GM12878 (cell line): ENCODE measurements at regions not wholly inside any gene's neighbourhood (a gene's known extent, or its start where the extent isn't known, plus 50 kb on each side); places are given as distances from the start of the nearest gene placed in this dataset.

Source experiments
- ATAC-seq: fragments of 200-7000 bp; cut with Tn5 transposase; 3 replicates; pipeline ENCODE4 v1.9.1; 2020; ENCODE audit warnings: mild to moderate bottlenecking, moderate library complexity
- BruUV-seq: library from RNA; stranded (reverse); fragments of 400-500 nt; replicated peaks from 2 replicates; lab custom pipeline; 2021; lab: Mats Ljungman, UMichigan
- CTCF ChIA-PET: fragments of 300-600 bp; sonication (Branson Sonifier 250); formaldehyde crosslinking; extraction: SDS; loops from one replicate; lab custom pipeline; 2021; ENCODE audit warnings: inconsistent platforms; lab: Yijun Ruan, JAX
- POLR2A ChIA-PET: fragments of 350-600 bp; formaldehyde crosslinking; extraction: SDS; loops from one replicate; lab custom pipeline; 2021; ENCODE audit warnings: inconsistent platforms; lab: Charles Lee
- RAD21 ChIA-PET: fragments of 300-600 bp; sonication (Branson Sonifier 250); formaldehyde crosslinking; loops from one replicate; lab custom pipeline; 2023; ENCODE audit warnings: antibody characterized with exemption; ENCODE audit not compliant: unreplicated experiment; lab: Charles Lee
- SMC1A ChIA-PET: fragments of 300-600 bp; sonication (Branson Sonifier 250); formaldehyde crosslinking; loops from one replicate; lab custom pipeline; 2023; ENCODE audit not compliant: unreplicated experiment, uncharacterized antibody; lab: Charles Lee
- DNase-seq: peaks from one replicate; pipeline ENCODE4 v3.0.0-alpha.2; 2011; ENCODE audit warnings: low read depth, low spot score
- FAIRE-seq: peaks from 3 replicates; lab custom pipeline; 2011; peaks lifted over from hg19 to GRCh38; lab: Jason Lieb, UNC
- H2AFZ ChIP-seq: 2 replicates; pipeline ENCODE4 v1.6.0; 2011; ENCODE audit warnings: low read depth, low read length, control low read depth; ENCODE audit not compliant: control insufficient read depth
- H3K27ac ChIP-seq: 2 replicates; pipeline ENCODE4 v1.5.1; 2011; ENCODE audit warnings: control low read depth; ENCODE audit not compliant: control insufficient read depth, insufficient read depth
- H3K27me3 ChIP-seq, 2 experiments: replicated peaks in 1 of 2; 2 replicates each; pipeline versions ENCODE4 v1.6.0 to v1.6.1; 2011; ENCODE audit warnings: low read length in 1 of 2; ENCODE audit not compliant: control insufficient read depth in 2 of 2, insufficient read depth in 2 of 2
- H3K36me3 ChIP-seq, 2 experiments: 2 replicates each; pipeline ENCODE4 v1.5.1; 2011; ENCODE audit warnings: low read length in 1 of 2; ENCODE audit not compliant: control insufficient read depth in 2 of 2, insufficient read depth in 2 of 2
- H3K4me1 ChIP-seq: 2 replicates; pipeline ENCODE4 v1.6.1; 2011; ENCODE audit warnings: mild to moderate bottlenecking, low read length, moderate library complexity, mixed read lengths; ENCODE audit not compliant: control insufficient read depth, insufficient read depth
- H3K4me2 ChIP-seq: 2 replicates; pipeline ENCODE4 v1.6.0; 2011; ENCODE audit warnings: control low read depth; ENCODE audit not compliant: control insufficient read depth, insufficient read depth
- H3K4me3 ChIP-seq: fragments of 200-600 bp; sonication (generic); 2 replicates; pipeline ENCODE4 v1.5.1; 2016
- H3K79me2 ChIP-seq: 2 replicates; pipeline ENCODE4 v1.6.0; 2011; ENCODE audit warnings: low read length; ENCODE audit not compliant: control insufficient read depth, insufficient read depth
- H3K9ac ChIP-seq: 2 replicates; pipeline ENCODE4 v1.8.0; 2011; ENCODE audit warnings: low read length, control low read depth, mixed read lengths; ENCODE audit not compliant: control insufficient read depth, insufficient read depth
- H3K9me3 ChIP-seq: replicated peaks from 3 replicates; pipeline ENCODE4 v1.5.1; 2011; ENCODE audit warnings: mild to moderate bottlenecking, low read length; ENCODE audit not compliant: control insufficient read depth, insufficient read depth
- H4K20me1 ChIP-seq: 2 replicates; pipeline ENCODE4 v1.6.0; 2011; ENCODE audit not compliant: control insufficient read depth, insufficient read depth
- BCL11A ChIP-seq: IDR thresholded peaks from 2 replicates; pipeline ENCODE4 v1.6.1; 2011; ENCODE audit warnings: low read depth, low read length
- CHD2 ChIP-seq: IDR thresholded peaks from 2 replicates; pipeline ENCODE4 v1.6.1; 2011; ENCODE audit warnings: low read depth, low read length, improper control_type of control experiment, borderline replicate concordance
- DPF2 ChIP-seq: fragments of 450-650 bp; IDR thresholded peaks from 2 replicates; pipeline ENCODE4 v1.6.1; 2017; ENCODE audit warnings: mild to moderate bottlenecking
- HDAC2 ChIP-seq: fragments of 200-600 bp; sonication (generic); IDR thresholded peaks from 2 replicates; pipeline ENCODE4 v1.6.1; 2017
- HDGF ChIP-seq: fragments of 450-650 bp; IDR thresholded peaks from 2 replicates; pipeline ENCODE4 v1.6.1; 2016; ENCODE audit warnings: antibody characterized with exemption
- JUND ChIP-seq: IDR thresholded peaks from 2 replicates; pipeline ENCODE4 v1.6.1; 2012; ENCODE audit warnings: low read depth, mild to moderate bottlenecking, low read length, improper control_type of control experiment, moderate library complexity
- MTA2 ChIP-seq: fragments of 450-650 bp; IDR thresholded peaks from 2 replicates; pipeline ENCODE4 v1.6.1; 2016; ENCODE audit warnings: low read depth, mild to moderate bottlenecking, moderate library complexity
- NBN ChIP-seq: fragments of 450-650 bp; IDR thresholded peaks from 2 replicates; pipeline ENCODE4 v1.6.1; 2016
- RBBP5 ChIP-seq: fragments of 200-600 bp; sonication (generic); conservative IDR thresholded peaks from 2 replicates; pipeline ENCODE4 v1.6.1; 2016
- RELA ChIP-seq: fragments of 450-650 bp; IDR thresholded peaks from 2 replicates; pipeline ENCODE4 v1.8.0; 2014; ENCODE audit warnings: borderline replicate concordance; ENCODE audit not compliant: partially characterized antibody
- RFX5 ChIP-seq: IDR thresholded peaks from 2 replicates; pipeline ENCODE4 v1.6.1; 2011; ENCODE audit warnings: low read depth, low read length, improper control_type of control experiment
- SUPT20H ChIP-seq: IDR thresholded peaks from 2 replicates; pipeline ENCODE4 v1.6.1; 2011; ENCODE audit warnings: low read depth, mild to moderate bottlenecking, low read length, moderate library complexity, borderline replicate concordance; ENCODE audit not compliant: control insufficient read depth
- TAF1 ChIP-seq: IDR thresholded peaks from 2 replicates; pipeline ENCODE4 v1.6.1; 2011; ENCODE audit warnings: mild to moderate bottlenecking, low read depth, low read length, borderline replicate concordance
- WGBS: methylation state at CpG from one replicate; pipeline ENCODE4 v1.1.6; 2016; ENCODE audit warnings: low lambda C conversion rate; ENCODE audit not compliant: insufficient replicate concordance, insufficient coverage; ENCODE audit errors: missing lambda C conversion rate; 5-methylcytosine and 5-hydroxymethylcytosine counted together
- in situ Hi-C: fragments of 300-500 bp; cut with MboI; formaldehyde crosslinking; loops from 9 replicates; pipeline ENCODE4 v1.14.3; 2018; ENCODE audit warnings: mixed read lengths
- intact Hi-C: fragments of 100-400 bp; cut with micrococcal nuclease; formaldehyde crosslinking; loops from one replicate; pipeline ENCODE4 v1.14.2; 2022; ENCODE audit not compliant: unreplicated experiment
- TF ChIP-seq, protein P1 (sequence below), 3 experiments: IDR thresholded peaks in 2 of 3; conservative IDR thresholded peaks in 1 of 3; 2 replicates each; pipeline ENCODE4 v1.5.1; 2011; ENCODE audit warnings: low read depth in 3 of 3, low read length in 3 of 3, mild to moderate bottlenecking in 3 of 3, control low read depth in 2 of 3, moderate library complexity in 2 of 3, inconsistent platforms in 1 of 3, mixed read lengths in 1 of 3; ENCODE audit not compliant: control insufficient read depth in 2 of 3, insufficient read depth in 1 of 3; ENCODE audit errors: extremely low read depth in 1 of 3
- TF ChIP-seq, protein P2 (sequence below): IDR thresholded peaks from 2 replicates; pipeline ENCODE4 v1.6.1; 2011; ENCODE audit warnings: borderline replicate concordance, low read depth, mild to moderate bottlenecking, moderate library complexity, mixed read lengths, low read length; ENCODE audit not compliant: insufficient read depth; ENCODE audit errors: extremely low read length
- TF ChIP-seq, protein P3 (sequence below): fragments of 450-650 bp; IDR thresholded peaks from 2 replicates; pipeline ENCODE4 v1.6.1; 2016; ENCODE audit warnings: mild to moderate bottlenecking
- TF ChIP-seq, protein P4 (sequence below): fragments of 450-650 bp; IDR thresholded peaks from 2 replicates; pipeline ENCODE4 v1.6.1; 2017; ENCODE audit warnings: low read depth, mild to moderate bottlenecking, moderate library complexity
- TF ChIP-seq, protein P5 (sequence below): IDR thresholded peaks from 2 replicates; pipeline ENCODE4 v1.6.1; 2011; ENCODE audit warnings: mild to moderate bottlenecking, low read depth, low read length, moderate library complexity; ENCODE audit not compliant: insufficient replicate concordance

DNA sequence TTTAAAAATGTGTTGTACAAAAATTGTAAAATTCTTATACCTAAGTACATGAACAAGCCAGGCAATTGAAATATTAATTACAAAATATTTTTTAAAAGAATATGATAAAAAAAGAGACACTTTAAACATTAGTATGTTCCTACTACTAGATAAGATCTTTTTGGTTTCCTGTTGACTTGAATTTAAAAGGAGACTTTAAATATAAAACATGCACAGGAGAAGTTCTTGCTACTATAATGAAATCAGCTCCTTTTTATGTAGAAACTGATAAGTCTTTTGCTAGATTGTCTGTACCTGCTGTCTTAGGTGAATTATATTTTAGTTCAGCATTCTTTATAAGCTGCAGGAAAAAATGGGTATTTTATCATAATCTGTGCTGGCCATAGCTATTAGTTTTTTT, 140.2 kb downstream of the TNFSF13B start (continued):
- no peak for TF ChIP-seq NBN

DNA sequence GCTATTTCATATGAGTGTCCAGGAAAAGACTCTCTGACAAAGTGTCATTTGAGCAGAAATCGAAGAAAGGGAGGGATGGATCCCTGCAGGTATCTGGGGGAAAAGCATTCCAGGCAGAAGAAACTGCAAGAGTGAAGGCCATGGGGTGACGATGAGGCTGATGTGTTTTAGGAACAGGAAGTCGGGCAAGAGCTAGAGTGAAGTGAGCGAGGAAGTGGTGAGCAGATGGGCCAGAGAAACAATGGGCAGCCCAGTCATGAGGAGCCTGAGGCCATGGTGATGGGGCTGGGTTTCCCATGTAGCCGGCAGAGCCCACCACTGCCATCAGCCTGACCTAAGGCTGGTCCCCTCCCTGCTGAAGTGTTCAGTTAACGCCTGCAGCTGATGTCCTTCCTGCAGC, 150.2 kb downstream of the TNFSF13B start:
- Histone ChIP-seq H3K9me3 (no peaks in the 10 kb centered on the region), H3K4me1 (no peaks in the 10 kb centered on the region), H3K79me2 (no peaks in the 10 kb centered on the region), H3K27me3 (no peaks in the 10 kb centered on the region; a peak in 1 of 4 replicates), H3K4me2 (no peak overlapping the region), H3K4me3 (no peak overlapping the region), H4K20me1 (no peaks in the 10 kb centered on the region), H2AFZ (no peak overlapping the region), H3K36me3 (no peaks in the 10 kb centered on the region), H3K27ac (no peak overlapping the region), H3K9ac (no peak overlapping the region)
- SMC1A ChIA-PET, result no interaction called here
- DNase-seq, result no peak
- in situ Hi-C loops (no loop called here), intact Hi-C loops (no loop called here)
- RAD21 ChIA-PET, result no interaction called here
- WGBS, result 33% methylated on average over 6 of the region's 6 CpGs
- POLR2A ChIA-PET, result no interaction called here
- CTCF ChIA-PET, result no interaction called here
- ATAC-seq, result no peak
- FAIRE-seq, result no peak
- no TSS peak for BruUV-seq
- TF ChIP-seq RFX5 (no peak), MTA2 (no peak), TAF1 (no peak), HDAC2 (no peak), DPF2 (no peak), SUPT20H (no peak), NBN (no peak), CHD2 (no peak), JUND (no peak), BCL11A (no peak), RELA (no peak), HDGF (no peak), RBBP5 (no peak)
- TF ChIP-seq, protein P1, sequence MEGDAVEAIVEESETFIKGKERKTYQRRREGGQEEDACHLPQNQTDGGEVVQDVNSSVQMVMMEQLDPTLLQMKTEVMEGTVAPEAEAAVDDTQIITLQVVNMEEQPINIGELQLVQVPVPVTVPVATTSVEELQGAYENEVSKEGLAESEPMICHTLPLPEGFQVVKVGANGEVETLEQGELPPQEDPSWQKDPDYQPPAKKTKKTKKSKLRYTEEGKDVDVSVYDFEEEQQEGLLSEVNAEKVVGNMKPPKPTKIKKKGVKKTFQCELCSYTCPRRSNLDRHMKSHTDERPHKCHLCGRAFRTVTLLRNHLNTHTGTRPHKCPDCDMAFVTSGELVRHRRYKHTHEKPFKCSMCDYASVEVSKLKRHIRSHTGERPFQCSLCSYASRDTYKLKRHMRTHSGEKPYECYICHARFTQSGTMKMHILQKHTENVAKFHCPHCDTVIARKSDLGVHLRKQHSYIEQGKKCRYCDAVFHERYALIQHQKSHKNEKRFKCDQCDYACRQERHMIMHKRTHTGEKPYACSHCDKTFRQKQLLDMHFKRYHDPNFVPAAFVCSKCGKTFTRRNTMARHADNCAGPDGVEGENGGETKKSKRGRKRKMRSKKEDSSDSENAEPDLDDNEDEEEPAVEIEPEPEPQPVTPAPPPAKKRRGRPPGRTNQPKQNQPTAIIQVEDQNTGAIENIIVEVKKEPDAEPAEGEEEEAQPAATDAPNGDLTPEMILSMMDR (IDR thresholded peaks at IDR 0.05 in 2 of 3, conservative IDR thresholded peaks at IDR 0.05 in 1 of 3; ENCODE audit: control insufficient read depth in 2 of 3, extremely low read depth in 1 of 3, insufficient read depth in 1 of 3, low read depth in 3 of 3, low read length in 3 of 3), result no peak
- TF ChIP-seq, protein P2, sequence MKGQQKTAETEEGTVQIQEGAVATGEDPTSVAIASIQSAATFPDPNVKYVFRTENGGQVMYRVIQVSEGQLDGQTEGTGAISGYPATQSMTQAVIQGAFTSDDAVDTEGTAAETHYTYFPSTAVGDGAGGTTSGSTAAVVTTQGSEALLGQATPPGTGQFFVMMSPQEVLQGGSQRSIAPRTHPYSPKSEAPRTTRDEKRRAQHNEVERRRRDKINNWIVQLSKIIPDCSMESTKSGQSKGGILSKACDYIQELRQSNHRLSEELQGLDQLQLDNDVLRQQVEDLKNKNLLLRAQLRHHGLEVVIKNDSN, result no peak
- TF ChIP-seq, protein P3, sequence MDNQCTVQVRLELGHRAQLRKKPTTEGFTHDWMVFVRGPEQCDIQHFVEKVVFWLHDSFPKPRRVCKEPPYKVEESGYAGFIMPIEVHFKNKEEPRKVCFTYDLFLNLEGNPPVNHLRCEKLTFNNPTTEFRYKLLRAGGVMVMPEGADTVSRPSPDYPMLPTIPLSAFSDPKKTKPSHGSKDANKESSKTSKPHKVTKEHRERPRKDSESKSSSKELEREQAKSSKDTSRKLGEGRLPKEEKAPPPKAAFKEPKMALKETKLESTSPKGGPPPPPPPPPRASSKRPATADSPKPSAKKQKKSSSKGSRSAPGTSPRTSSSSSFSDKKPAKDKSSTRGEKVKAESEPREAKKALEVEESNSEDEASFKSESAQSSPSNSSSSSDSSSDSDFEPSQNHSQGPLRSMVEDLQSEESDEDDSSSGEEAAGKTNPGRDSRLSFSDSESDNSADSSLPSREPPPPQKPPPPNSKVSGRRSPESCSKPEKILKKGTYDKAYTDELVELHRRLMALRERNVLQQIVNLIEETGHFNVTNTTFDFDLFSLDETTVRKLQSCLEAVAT, result no peak
- TF ChIP-seq, protein P4, sequence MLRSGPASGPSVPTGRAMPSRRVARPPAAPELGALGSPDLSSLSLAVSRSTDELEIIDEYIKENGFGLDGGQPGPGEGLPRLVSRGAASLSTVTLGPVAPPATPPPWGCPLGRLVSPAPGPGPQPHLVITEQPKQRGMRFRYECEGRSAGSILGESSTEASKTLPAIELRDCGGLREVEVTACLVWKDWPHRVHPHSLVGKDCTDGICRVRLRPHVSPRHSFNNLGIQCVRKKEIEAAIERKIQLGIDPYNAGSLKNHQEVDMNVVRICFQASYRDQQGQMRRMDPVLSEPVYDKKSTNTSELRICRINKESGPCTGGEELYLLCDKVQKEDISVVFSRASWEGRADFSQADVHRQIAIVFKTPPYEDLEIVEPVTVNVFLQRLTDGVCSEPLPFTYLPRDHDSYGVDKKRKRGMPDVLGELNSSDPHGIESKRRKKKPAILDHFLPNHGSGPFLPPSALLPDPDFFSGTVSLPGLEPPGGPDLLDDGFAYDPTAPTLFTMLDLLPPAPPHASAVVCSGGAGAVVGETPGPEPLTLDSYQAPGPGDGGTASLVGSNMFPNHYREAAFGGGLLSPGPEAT, result no peak
- TF ChIP-seq, protein P5, sequence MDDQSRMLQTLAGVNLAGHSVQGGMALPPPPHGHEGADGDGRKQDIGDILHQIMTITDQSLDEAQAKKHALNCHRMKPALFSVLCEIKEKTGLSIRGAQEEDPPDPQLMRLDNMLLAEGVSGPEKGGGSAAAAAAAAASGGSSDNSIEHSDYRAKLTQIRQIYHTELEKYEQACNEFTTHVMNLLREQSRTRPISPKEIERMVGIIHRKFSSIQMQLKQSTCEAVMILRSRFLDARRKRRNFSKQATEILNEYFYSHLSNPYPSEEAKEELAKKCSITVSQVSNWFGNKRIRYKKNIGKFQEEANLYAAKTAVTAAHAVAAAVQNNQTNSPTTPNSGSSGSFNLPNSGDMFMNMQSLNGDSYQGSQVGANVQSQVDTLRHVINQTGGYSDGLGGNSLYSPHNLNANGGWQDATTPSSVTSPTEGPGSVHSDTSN, result no peak
